ENCODE measurements at regions not wholly inside any gene's neighbourhood (a gene's known extent, or its start where the extent isn't known, plus 50 kb on each side); places are given as distances from the start of the nearest gene placed in this dataset.

DNA sequence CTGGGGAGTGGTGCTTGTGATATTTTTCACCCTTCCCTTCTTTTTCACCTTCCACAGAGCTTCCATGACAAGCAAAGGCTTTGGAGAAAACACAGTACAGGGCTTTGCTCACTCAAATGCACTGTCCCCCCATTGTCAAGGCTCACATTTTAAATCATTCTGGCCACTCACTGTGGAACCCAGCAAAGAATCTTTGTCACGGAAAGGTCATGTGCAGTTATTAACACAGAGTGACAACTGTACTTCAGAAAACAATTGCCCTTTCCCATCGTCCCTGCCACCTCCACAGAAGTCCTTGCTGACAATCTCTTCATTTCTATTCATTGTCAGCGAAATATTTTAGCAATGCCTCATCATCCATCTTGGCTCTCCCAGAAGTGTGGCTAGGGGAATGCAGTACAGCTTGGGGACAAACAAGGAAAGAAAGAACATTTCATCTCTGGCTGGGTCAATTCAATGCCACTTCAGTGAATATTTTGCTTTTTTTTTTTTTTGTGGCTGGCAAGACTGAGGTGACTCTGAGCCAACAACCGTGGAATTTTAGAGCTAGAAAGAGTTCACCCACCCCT, 851.0 kb downstream of the KCNMA1 start (continued):
- TF ChIP-seq, protein P1, sequence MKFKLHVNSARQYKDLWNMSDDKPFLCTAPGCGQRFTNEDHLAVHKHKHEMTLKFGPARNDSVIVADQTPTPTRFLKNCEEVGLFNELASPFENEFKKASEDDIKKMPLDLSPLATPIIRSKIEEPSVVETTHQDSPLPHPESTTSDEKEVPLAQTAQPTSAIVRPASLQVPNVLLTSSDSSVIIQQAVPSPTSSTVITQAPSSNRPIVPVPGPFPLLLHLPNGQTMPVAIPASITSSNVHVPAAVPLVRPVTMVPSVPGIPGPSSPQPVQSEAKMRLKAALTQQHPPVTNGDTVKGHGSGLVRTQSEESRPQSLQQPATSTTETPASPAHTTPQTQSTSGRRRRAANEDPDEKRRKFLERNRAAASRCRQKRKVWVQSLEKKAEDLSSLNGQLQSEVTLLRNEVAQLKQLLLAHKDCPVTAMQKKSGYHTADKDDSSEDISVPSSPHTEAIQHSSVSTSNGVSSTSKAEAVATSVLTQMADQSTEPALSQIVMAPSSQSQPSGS (IDR thresholded peaks at IDR 0.05; ENCODE audit: low read length), result no peak
- TF ChIP-seq SIRT6 (IDR thresholded peaks at IDR 0.05; ENCODE audit: low read length) (no peak), SP4 (IDR thresholded peaks at IDR 0.05; ENCODE audit: low read length) (no peak), BCL11A (IDR thresholded peaks at IDR 0.05; ENCODE audit: low read depth in 2 of 2, low read length in 2 of 2) (no peak), ASH2L (IDR thresholded peaks at IDR 0.05; ENCODE audit: low read length) (no peak)
- TF ChIP-seq, protein P2, sequence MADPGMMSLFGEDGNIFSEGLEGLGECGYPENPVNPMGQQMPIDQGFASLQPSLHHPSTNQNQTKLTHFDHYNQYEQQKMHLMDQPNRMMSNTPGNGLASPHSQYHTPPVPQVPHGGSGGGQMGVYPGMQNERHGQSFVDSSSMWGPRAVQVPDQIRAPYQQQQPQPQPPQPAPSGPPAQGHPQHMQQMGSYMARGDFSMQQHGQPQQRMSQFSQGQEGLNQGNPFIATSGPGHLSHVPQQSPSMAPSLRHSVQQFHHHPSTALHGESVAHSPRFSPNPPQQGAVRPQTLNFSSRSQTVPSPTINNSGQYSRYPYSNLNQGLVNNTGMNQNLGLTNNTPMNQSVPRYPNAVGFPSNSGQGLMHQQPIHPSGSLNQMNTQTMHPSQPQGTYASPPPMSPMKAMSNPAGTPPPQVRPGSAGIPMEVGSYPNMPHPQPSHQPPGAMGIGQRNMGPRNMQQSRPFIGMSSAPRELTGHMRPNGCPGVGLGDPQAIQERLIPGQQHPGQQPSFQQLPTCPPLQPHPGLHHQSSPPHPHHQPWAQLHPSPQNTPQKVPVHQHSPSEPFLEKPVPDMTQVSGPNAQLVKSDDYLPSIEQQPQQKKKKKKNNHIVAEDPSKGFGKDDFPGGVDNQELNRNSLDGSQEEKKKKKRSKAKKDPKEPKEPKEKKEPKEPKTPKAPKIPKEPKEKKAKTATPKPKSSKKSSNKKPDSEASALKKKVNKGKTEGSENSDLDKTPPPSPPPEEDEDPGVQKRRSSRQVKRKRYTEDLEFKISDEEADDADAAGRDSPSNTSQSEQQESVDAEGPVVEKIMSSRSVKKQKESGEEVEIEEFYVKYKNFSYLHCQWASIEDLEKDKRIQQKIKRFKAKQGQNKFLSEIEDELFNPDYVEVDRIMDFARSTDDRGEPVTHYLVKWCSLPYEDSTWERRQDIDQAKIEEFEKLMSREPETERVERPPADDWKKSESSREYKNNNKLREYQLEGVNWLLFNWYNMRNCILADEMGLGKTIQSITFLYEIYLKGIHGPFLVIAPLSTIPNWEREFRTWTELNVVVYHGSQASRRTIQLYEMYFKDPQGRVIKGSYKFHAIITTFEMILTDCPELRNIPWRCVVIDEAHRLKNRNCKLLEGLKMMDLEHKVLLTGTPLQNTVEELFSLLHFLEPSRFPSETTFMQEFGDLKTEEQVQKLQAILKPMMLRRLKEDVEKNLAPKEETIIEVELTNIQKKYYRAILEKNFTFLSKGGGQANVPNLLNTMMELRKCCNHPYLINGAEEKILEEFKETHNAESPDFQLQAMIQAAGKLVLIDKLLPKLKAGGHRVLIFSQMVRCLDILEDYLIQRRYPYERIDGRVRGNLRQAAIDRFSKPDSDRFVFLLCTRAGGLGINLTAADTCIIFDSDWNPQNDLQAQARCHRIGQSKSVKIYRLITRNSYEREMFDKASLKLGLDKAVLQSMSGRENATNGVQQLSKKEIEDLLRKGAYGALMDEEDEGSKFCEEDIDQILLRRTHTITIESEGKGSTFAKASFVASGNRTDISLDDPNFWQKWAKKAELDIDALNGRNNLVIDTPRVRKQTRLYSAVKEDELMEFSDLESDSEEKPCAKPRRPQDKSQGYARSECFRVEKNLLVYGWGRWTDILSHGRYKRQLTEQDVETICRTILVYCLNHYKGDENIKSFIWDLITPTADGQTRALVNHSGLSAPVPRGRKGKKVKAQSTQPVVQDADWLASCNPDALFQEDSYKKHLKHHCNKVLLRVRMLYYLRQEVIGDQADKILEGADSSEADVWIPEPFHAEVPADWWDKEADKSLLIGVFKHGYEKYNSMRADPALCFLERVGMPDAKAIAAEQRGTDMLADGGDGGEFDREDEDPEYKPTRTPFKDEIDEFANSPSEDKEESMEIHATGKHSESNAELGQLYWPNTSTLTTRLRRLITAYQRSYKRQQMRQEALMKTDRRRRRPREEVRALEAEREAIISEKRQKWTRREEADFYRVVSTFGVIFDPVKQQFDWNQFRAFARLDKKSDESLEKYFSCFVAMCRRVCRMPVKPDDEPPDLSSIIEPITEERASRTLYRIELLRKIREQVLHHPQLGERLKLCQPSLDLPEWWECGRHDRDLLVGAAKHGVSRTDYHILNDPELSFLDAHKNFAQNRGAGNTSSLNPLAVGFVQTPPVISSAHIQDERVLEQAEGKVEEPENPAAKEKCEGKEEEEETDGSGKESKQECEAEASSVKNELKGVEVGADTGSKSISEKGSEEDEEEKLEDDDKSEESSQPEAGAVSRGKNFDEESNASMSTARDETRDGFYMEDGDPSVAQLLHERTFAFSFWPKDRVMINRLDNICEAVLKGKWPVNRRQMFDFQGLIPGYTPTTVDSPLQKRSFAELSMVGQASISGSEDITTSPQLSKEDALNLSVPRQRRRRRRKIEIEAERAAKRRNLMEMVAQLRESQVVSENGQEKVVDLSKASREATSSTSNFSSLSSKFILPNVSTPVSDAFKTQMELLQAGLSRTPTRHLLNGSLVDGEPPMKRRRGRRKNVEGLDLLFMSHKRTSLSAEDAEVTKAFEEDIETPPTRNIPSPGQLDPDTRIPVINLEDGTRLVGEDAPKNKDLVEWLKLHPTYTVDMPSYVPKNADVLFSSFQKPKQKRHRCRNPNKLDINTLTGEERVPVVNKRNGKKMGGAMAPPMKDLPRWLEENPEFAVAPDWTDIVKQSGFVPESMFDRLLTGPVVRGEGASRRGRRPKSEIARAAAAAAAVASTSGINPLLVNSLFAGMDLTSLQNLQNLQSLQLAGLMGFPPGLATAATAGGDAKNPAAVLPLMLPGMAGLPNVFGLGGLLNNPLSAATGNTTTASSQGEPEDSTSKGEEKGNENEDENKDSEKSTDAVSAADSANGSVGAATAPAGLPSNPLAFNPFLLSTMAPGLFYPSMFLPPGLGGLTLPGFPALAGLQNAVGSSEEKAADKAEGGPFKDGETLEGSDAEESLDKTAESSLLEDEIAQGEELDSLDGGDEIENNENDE (IDR thresholded peaks at IDR 0.05; ENCODE audit: insufficient replicate concordance, low read length), result no peak
